IMR-90 (cell line): ENCODE measurements at regions not wholly inside any gene's neighbourhood (a gene's known extent, or its start where the extent isn't known, plus 50 kb on each side); places are given as distances from the start of the nearest gene placed in this dataset.

Source experiments
- ATAC-seq: fragments of 200-7000 bp; cut with Tn5 transposase; 2 replicates; pipeline ENCODE4 v1.9.1; 2020; ENCODE audit warnings: low read depth, mild to moderate bottlenecking, moderate library complexity
- BruUV-seq: library from RNA; stranded (reverse); fragments of 400-500 nt; replicated peaks from 2 replicates; lab custom pipeline; 2021; lab: Mats Ljungman, UMichigan
- CTCF ChIA-PET: fragments of 300-600 bp; formaldehyde crosslinking; extraction: SDS; loops from one replicate; lab custom pipeline; 2021; ENCODE audit warnings: antibody characterized with exemption; lab: Yijun Ruan, JAX
- POLR2A ChIA-PET: fragments of 300-600 bp; sonication (Branson Sonifier 250); formaldehyde crosslinking; loops from one replicate; lab custom pipeline; 2022; ENCODE audit warnings: antibody characterized with exemption; ENCODE audit not compliant: unreplicated experiment; lab: Charles Lee
- DNase-seq: peaks from one replicate; pipeline ENCODE4 v3.0.0; 2013
- H2AFZ ChIP-seq: replicated peaks from 2 replicates; pipeline ENCODE3; 2013; ENCODE audit warnings: low read length, mild to moderate bottlenecking; ENCODE audit not compliant: poor library complexity
- H2AK5ac ChIP-seq: 2 replicates; pipeline ENCODE4 v1.6.1; 2013; ENCODE audit warnings: low read depth, low read length, inconsistent platforms
- H2AK9ac ChIP-seq: replicated peaks from 2 replicates; pipeline ENCODE3; 2013; ENCODE audit warnings: mild to moderate bottlenecking, low read depth, low read length, moderate library complexity; ENCODE audit not compliant: poor library complexity
- H2BK120ac ChIP-seq: 2 replicates; pipeline ENCODE4 v1.6.1; 2013; ENCODE audit warnings: low read depth, low read length, inconsistent platforms
- H2BK15ac ChIP-seq: 3 replicates; pipeline ENCODE4 v1.6.1; 2013; ENCODE audit warnings: low read depth, low read length, inconsistent platforms
- H2BK20ac ChIP-seq: 2 replicates; pipeline ENCODE4 v1.6.1; 2013; ENCODE audit warnings: low read depth, mild to moderate bottlenecking, inconsistent platforms, low read length, moderate library complexity
- H2BK5ac ChIP-seq: 2 replicates; pipeline ENCODE4 v1.6.1; 2013; ENCODE audit warnings: mild to moderate bottlenecking, low read depth, low read length, inconsistent platforms; ENCODE audit not compliant: poor library complexity, severe bottlenecking
- H3K14ac ChIP-seq: replicated peaks from 2 replicates; pipeline ENCODE4 v1.6.1; 2013; ENCODE audit warnings: low read depth, low read length, inconsistent platforms
- H3K18ac ChIP-seq: 2 replicates; pipeline ENCODE4 v1.6.1; 2013; ENCODE audit warnings: low read depth, low read length, control low read depth
- H3K23ac ChIP-seq: 2 replicates; pipeline ENCODE4 v1.6.1; 2013; ENCODE audit warnings: low read depth, low read length, inconsistent platforms
- H3K27ac ChIP-seq: 2 replicates; pipeline ENCODE4 v1.5.1; 2013; ENCODE audit warnings: mild to moderate bottlenecking, control low read depth, low read length; ENCODE audit not compliant: insufficient read depth
- H3K27me3 ChIP-seq: 2 replicates; pipeline ENCODE4 v1.6.1; 2013; ENCODE audit warnings: low read length; ENCODE audit not compliant: control insufficient read depth, insufficient read depth
- H3K36me3 ChIP-seq: 2 replicates; pipeline ENCODE4 v1.6.1; 2013; ENCODE audit warnings: low read length, mixed read lengths; ENCODE audit not compliant: control insufficient read depth, insufficient read depth
- H3K4ac ChIP-seq: 2 replicates; pipeline ENCODE4 v1.6.1; 2013; ENCODE audit warnings: low read depth, low read length, inconsistent platforms
- H3K4me1 ChIP-seq: 2 replicates; pipeline ENCODE4 v1.6.1; 2013; ENCODE audit warnings: low read length, mixed read lengths; ENCODE audit not compliant: control insufficient read depth, insufficient read depth
- H3K4me2 ChIP-seq: 2 replicates; pipeline ENCODE4 v1.6.1; 2013; ENCODE audit warnings: low read depth, mild to moderate bottlenecking, control low read depth, low read length, moderate library complexity
- H3K4me3 ChIP-seq: 2 replicates; pipeline ENCODE4 v1.5.1; 2013; ENCODE audit warnings: low read depth, mild to moderate bottlenecking, control low read depth, low read length, moderate library complexity; ENCODE audit not compliant: insufficient read depth
- H3K56ac ChIP-seq: 2 replicates; pipeline ENCODE4 v1.6.1; 2013; ENCODE audit warnings: low read length, inconsistent platforms; ENCODE audit not compliant: insufficient read depth; ENCODE audit errors: extremely low read depth
- H3K79me1 ChIP-seq, 2 experiments: 2 replicates each; pipeline ENCODE4 v1.6.1; 2013; ENCODE audit warnings: low read length in 2 of 2, inconsistent platforms in 1 of 2, low read depth in 1 of 2
- H3K9ac ChIP-seq: 2 replicates; pipeline ENCODE4 v1.6.1; 2013; ENCODE audit warnings: low read depth, low read length, control low read depth
- H3K9me1 ChIP-seq: 2 replicates; pipeline ENCODE4 v1.6.1; 2013; ENCODE audit warnings: low read length, inconsistent platforms; ENCODE audit not compliant: insufficient read depth
- H3K9me3 ChIP-seq: 2 replicates; pipeline ENCODE4 v1.6.1; 2013; ENCODE audit warnings: low read length; ENCODE audit not compliant: control insufficient read depth, insufficient read depth
- H4K20me1 ChIP-seq: 2 replicates; pipeline ENCODE4 v1.6.1; 2013; ENCODE audit warnings: low read length, inconsistent platforms; ENCODE audit not compliant: insufficient read depth
- H4K5ac ChIP-seq: 2 replicates; pipeline ENCODE4 v1.6.1; 2013; ENCODE audit warnings: mild to moderate bottlenecking, low read depth, low read length, control low read depth
- H4K8ac ChIP-seq, 2 experiments: 2 replicates each; pipeline ENCODE4 v1.6.1; 2013; ENCODE audit warnings: low read depth in 2 of 2, low read length in 2 of 2, control low read depth in 1 of 2, inconsistent platforms in 1 of 2
- H4K91ac ChIP-seq: 2 replicates; pipeline ENCODE4 v1.6.1; 2013; ENCODE audit warnings: low read depth, low read length, inconsistent platforms; ENCODE audit not compliant: insufficient read depth
- SMC3 ChIP-seq: fragments of 150-350 bp; IDR thresholded peaks from 2 replicates; pipeline ENCODE4 v1.6.1; 2016; ENCODE audit warnings: low read depth, mild to moderate bottlenecking, antibody characterized with exemption, low read length, moderate library complexity
- WGBS, 2 experiments: methylation state at CpG; one replicate each; pipeline versions ENCODE4 v1.1.5 to v1.1.7; 2013; ENCODE audit warnings: missing lambda C conversion rate in 2 of 2; ENCODE audit not compliant: insufficient read length in 1 of 2; ENCODE audit errors: extremely low coverage in 2 of 2; 5-methylcytosine and 5-hydroxymethylcytosine counted together
- dilution Hi-C: fragments of 300-500 bp; cut with HindIII; formaldehyde crosslinking; loops from one replicate; pipeline ENCODE4 v1.14.3; 2018; ENCODE audit warnings: low sequenced_read_pairs; ENCODE audit not compliant: unreplicated experiment
- in situ Hi-C: fragments of 300-500 bp; cut with MboI; formaldehyde crosslinking; loops from 3 replicates; pipeline ENCODE4 v1.14.3; 2019; ENCODE audit warnings: low sequenced_read_pairs, inconsistent platforms, mixed read lengths
- intact Hi-C: fragments of 100-400 bp; cut with micrococcal nuclease; formaldehyde crosslinking; loops from 2 replicates; pipeline ENCODE4 v1.10.0; 2022

DNA sequence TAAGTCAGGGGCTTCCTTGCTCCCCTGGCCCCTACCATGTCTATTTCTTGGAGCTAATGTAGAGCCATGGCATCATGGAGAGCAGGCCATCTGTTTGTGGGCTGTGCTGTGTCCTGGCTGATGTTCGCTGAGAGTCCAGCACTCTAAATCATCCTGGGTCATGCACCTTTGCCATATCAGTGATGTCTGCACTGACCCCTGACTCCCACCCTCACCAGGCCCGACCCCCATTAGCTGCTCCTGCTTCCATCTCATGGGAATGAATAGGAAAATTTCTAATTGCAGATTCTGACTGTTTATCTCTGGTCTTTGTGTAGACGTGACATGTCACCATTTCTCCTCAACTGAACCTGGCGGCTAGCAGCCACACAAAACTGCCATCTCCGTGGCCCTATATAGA is 236.9 kb downstream of the NSG2 start:
- Histone ChIP-seq H3K18ac (no peak overlapping the region), H3K23ac (no peak overlapping the region), H2BK5ac (no peak overlapping the region), H4K8ac (no peak overlapping the region), H3K9me3 (peaks cover 6% of the 10 kb centered on the region), H2AFZ (no peak overlapping the region), H3K79me1 (no peaks in the 10 kb centered on the region), H2BK15ac (no peak overlapping the region), H2AK9ac (no peak overlapping the region), H3K4me1 (no peaks in the 10 kb centered on the region), H3K27ac (no peak overlapping the region), H3K9ac (no peak overlapping the region), H2BK120ac (no peak overlapping the region), H3K56ac (no peak overlapping the region), H2AK5ac (no peak overlapping the region), H3K4me3 (no peak overlapping the region), H3K4ac (no peak overlapping the region), H4K5ac (no peak overlapping the region), H4K20me1 (no peaks in the 10 kb centered on the region), H3K14ac (no peak overlapping the region), H2BK20ac (no peak overlapping the region), H3K36me3 (no peaks in the 10 kb centered on the region), H3K4me2 (no peak overlapping the region), H3K9me1 (no peaks in the 10 kb centered on the region), H3K27me3 (no peaks in the 10 kb centered on the region), H4K91ac (no peak overlapping the region)
- DNase-seq (no peak), ATAC-seq (no peak)
- no CpG with 5 or more reads among the region's 5 CpGs for WGBS, 2 experiments
- intact Hi-C loops, result no loop called here
- POLR2A ChIA-PET, result no interaction called here
- in situ Hi-C loops, result no loop called here
- no peak for TF ChIP-seq SMC3
- dilution Hi-C loops, result no loop called here
- BruUV-seq, result no TSS peak
- CTCF ChIA-PET, result no interaction called here
